GM21526 (cell line): ENCODE measurements at regions not wholly inside any gene's neighbourhood (a gene's known extent, or its start where the extent isn't known, plus 50 kb on each side); places are given as distances from the start of the nearest gene placed in this dataset.

Experiments
- ATAC-seq: cut with Tn5 transposase; IDR thresholded peaks from one replicate; pipeline ENCODE4 v1.9.1; 2021; ENCODE audit warnings: moderate library complexity; ENCODE audit not compliant: unreplicated experiment, low FRiP score

DNA sequence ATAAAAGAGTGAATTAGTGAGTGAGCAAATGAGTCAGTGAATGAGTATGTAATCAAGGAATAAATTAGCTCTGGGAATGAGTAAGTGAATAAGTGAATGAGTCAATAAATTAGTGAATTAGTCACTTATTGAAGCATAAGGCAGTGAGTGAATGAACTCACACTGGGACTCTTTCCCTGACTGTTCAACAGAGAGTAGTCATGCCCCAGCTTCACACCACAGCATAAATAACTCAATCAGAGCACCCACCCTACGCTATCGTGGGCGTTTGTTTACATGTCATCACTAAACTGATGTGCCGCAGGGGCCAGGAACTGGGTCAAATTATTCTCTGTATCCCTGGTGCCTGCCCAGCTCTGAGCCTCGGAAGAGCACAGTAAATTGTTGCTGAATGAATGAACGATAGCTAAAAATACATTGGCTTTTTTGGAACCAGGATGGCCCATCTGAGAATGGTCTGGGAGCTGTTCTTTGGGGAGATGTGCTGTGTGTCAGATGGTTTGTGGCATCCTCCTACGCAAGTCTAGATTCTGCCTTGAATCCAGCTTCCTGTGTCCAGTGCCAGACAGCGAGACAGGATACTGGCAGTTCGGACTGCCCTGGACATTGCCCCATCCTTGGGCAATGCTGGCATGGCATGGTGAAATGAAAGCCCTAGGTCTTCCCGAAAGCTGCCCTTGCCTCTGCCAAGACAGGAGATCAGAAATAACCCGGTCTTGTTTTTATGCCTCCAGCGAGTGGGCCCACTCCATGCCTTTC, 98.0 kb upstream of the RTL1 start:
- no peak for ATAC-seq

DNA sequence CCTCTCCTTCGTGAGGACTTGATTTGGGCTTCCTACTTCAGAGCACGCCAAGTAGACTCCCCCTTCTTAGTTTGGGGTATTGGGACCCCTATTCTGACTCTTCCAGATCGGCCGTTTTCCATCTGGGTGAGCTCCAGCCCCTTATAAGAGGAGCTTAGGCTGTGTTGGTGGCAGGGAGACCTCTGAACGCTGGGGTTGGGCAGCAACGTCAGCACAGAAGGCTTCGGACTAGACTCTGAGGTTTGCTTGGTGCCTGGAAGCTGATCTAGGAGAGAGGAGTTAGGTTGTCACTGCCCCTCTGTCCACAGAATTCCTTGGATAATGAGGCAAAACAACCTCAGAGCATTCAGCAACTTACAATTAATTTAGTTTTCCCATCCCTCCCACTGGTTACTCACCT, 99.2 kb upstream of the RTL1 start:
- no peak for ATAC-seq

DNA sequence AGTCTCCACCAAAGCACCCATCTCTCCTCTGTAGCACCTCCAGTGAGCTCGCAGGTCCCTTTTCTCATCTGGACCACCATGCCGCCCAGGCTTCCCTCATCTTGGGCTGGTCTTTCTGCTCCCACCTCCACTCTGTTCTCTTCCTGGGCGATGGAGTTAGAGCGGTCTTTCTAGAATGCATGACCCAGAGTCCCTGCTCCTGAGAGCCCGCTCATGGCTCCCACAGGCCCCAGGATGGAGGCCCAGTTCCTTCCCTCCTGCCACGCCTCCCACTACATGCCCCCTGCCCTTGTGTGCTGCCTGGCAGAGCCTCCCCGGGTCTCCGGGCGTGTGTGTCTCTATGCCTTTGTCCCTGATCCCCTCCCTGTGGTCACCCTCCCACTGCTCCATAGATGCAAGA, 100.7 kb upstream of the RTL1 start:
- ATAC-seq = no peak

DNA sequence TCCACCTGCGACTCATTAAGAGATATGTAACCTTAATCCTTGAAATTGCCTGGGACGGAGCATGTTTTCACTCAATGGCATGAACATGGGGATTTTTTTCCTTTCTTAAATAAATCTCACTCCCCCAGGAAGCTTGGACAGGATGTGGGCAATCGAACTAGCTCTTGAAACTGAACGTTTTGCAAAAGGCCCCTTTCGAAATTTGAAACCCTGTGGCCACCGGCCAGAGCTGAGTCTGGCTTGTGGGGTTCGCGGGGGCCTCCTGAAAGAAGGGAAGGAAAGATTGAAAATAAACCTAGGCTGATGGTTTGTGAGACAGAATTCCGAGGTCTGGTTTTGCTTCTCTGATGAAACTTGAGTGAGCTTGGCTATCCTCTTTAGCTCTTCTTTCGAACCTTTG, 101.4 kb upstream of the RTL1 start:
- ATAC-seq = no peak

- no peak for ATAC-seq
These were observed 101.9 kb upstream of the RTL1 start for GRCh38 chr14:101005447-101005846.

DNA sequence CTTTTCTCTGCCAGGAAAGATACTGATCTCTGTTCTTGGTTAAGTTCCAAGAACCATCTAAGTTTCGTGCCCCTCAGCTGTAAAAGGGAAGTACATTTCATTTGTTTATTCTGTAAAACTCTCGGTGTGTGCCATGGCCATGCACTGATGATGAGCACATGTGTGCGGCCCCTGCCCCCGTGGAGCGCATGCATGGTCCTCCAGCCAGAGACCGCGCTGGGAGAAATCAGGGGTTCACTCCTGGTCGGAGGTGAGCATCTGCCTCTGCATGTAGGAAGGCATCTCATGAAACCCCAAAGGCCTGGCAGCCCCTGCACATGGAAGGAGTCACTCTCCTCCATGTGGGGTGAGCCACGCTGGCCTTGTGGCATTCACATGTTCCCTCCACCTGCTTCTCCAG, 102.5 kb upstream of the RTL1 start:
- ATAC-seq = no peak

GRCh38 chr14:101007004-101007614, 103.6 kb upstream of the RTL1 start:
- no peak for ATAC-seq

DNA sequence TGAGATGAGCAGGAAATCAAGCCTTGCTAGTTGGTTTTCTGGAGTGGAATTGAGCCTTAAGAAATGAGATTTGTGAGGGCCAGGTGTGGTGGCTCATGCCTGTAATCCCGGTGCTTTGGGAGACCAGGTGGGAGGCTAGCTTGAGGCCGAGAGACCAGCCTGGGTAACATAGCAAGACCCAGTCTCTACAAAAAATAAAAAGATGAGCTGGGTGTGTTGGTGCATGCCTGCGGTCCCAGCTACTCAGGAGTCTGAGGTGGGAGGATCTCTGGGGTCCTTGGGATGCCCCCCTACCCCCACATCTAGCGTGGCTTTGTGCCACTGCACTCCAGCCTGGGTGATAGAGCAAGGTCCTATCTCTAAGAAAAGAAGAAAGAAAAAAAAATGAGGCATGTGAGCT, 104.2 kb upstream of the RTL1 start:
- ATAC-seq = no peak

GRCh38 chr14:101008196-101008595, 104.7 kb upstream of the RTL1 start:
- ATAC-seq = no peak

GRCh38 chr14:101008631-101009336, 105.3 kb upstream of the RTL1 start:
- no peak for ATAC-seq

DNA sequence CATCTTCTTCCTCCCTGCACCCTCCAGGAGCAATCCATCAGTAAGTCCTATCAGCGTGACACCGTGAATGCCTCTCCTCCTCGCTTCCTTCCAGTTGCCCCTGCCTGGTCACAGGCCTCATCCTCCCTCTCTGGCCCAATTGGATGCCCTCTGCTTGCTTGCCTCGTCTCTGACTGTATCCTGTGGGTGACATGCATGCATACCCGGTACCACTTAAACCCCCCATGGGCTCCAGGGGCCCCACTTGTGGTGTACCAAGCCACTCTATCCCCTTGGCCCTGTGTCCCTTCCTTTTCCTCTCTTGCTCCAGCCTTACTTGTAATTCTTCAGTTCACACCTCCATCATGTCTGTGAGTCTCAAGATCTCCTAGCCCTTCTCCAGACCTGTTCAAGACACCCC, 106.0 kb upstream of the RTL1 start:
- no peak for ATAC-seq

DNA sequence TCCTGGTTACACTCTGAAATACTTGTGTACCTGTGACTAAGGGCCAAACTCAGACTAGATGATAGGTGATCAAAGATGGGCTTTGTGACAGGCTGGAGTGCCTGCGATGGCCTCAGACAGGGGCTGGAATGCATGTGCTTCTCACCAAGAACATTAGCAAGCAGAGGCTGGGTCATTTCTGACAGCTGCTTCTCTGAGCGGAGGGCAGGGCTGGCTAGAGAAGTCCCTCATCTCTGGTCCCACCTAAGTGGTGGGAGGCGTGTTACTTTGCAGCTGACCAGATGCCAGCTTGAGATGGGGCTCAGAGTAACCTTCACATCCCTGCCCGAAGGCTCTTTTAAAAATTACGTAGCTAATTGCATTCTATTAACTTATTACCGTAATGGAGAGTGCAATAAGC, 106.8 kb upstream of the RTL1 start:
- ATAC-seq = no peak

DNA sequence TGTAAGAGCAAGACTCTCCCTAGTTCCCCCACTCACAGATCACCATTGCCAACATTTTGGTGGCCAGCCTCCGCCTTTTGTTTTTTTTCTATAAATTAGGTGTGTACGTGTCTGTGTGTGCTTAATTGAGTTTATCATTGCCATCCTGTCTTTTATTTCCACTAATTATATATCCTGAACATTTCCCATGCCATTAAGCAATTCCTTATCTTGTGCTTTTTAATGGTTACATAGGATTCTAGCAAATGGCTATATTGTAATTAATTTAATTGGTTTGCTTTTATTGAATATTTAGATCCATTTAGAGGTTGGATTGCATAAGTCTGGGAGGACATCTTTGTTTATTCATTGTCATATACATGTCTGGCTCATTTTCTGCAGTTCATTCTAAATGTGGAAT, 107.3 kb upstream of the RTL1 start:
- no peak for ATAC-seq

DNA sequence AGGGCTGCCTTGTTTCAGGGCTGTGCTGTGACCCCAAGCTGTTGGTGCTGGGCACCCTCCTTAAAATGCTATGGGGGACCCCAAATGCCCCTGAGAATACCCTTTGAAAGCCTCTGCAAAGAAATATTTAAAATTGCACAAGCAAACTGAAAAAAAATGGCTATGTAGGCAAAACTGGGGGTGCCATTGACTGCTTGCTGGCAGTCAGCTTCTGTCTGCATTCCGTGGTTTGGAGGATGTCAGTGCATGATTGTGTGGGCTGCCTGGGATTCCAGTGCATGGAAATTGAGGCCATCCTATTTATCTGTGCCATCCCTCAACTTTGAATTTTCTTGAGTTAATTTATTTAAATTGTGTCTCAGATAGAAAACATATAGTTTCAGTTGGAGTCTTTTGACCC, 113.7 kb upstream of the RTL1 start:
- no peak for ATAC-seq

DNA sequence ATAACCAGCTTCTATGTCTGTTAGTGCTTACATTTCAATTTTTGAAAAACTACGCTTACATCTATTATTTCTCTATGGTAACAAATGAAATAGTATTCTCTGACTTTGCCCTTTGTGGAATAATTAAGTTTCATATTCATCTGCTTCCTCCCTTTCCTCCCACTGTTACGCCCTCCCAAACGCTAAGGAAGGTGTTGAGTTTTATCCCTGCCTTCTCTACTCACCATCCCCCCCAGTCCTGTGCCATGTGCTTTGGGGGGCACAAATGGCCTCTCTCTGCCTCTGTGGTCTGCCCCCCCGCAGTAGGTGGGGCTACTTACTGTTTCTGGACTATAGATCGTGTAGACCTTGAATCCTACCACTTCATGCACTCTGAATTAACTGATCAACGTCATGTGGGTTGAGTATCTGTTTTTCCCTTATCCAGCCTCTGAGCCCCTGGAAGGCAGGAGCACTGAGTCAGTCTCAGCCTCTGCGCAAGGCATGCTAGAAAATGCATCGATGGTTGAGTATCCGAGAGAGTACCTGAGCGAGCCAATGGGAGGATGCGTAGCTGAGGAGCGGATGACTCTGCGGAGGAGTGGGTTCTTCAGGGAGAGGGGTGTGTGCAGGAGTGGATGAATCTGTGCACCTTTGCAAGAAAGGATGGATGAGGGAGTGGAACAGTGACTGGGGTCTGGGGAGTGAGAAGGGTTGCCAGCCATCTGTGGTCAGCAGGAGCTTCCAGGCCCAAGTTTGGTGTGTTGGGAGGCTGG, 114.5 kb upstream of the RTL1 start:
- no peak for ATAC-seq

DNA sequence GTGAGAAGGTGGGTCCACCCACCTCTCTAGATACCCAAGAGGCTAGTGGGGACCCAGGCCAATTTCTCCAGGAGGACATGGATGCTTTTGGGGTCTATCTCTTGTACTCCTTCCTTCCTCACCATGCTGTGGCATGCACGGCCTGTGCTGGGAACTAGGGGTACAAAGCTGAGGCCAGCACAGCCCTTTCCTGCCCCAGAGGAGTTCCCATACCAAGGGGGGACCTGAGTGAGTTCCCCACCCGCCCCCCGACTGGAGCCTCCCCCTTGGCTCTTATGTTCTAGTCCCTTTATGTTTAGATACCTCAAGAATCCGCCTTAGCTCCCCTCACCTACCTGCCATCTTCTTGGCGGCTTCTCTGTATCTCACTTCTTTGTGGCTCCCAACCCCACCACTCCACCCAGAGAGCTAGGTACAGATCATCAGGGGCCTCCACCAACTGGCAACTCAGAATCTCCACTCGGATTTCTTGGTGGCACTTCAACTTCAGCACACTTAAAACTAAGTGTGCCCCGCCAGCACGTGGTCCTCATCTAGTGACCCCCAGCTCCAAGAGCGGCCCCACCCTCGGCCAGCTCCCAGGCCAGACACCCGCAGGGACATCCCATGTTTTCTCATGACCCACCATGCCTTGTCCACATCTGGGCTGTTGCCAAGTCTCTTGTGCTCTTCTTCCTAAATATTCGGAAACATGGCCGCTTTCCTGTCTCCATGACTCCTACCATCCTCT, 115.2 kb upstream of the RTL1 start:
- ATAC-seq = no peak

DNA sequence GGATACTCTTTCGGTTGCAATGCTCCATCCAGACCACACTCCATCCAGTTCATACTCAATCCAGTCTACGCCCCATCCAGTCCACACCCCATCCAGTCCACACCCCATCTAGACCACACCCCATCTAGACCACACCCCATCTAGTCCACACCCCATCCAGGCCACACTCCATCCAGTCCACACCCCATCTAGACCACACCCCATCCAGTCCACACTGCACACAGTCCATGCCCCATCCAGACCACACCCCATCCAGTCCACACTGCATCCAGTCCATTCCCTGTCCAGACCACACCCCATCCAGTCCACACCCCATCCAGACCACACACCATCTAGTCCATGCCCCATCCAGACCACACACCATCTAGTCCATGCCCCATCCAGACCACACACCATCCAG, 116.0 kb upstream of the RTL1 start:
- ATAC-seq = no peak

DNA sequence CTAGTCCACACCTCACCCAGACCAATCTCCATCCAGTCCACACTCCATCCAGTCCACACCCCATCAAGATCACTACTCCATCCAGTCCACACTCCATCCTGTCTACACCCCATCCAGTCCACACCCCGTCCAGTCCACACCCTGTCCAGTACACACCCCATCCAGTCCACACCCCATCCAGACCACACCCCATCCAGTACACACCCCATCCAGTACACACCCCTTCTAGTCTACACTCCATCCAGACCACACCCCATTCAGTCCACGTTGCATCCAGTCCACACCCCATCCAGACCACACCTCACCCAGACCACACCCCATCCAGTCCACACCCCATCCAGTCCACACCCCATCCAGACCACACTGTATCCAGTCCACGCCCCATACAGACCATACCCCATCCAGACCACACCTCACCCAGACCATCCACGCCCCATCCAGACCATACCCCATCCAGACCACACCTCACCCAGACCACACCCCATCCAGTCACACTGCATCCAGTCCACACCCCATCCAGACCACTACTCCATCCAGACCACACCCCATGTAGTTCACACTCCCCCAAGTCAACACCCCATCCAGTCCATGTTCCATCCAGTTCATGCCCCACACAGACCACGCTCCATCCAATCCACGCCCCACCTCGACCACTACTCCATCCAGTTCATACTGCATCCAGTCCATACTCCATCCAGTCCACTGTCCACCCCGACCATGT, 116.6 kb upstream of the RTL1 start:
- ATAC-seq = no peak

DNA sequence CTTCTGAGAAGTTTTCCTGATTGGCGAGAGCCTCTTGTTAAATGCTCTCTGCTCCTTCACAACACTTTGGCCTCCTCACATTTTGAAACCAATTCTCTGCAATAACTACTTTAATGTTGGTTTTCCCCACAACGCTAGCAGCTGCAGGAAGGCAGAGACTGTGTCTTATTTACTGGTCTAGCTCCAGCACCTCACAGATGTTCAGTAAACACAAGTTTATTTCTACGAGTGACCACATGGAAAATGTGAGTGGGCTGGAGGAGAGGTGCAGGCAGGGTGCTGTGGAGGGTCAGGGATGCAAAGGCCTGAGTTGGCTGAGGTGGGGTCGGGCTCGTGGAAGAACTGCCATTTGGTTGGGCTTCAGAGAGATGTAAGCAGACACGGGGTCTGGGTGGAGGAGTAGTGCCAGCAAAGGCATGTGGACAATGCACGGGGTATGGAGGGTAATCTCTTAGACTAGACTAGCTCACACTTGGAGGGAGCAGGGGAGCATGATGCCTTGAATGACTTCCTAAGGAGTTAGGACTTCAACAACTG, 117.4 kb upstream of the RTL1 start:
- ATAC-seq = no peak

- ATAC-seq = no peak
These were observed 118.6 kb upstream of the RTL1 start for GRCh38 chr14:101022121-101022520.
